H9 (cell line): ENCODE measurements at regions not wholly inside any gene's neighbourhood (a gene's known extent, or its start where the extent isn't known, plus 50 kb on each side); places are given as distances from the start of the nearest gene placed in this dataset.

Source experiments
- DNase-seq: peaks from one replicate; pipeline ENCODE4 v3.0.0-alpha.2; 2017
- H2AFZ ChIP-seq: one replicate; pipeline ENCODE4 v1.6.1; 2013; ENCODE audit warnings: mild to moderate bottlenecking, low read length, control low read depth, moderate library complexity
- H2AK5ac ChIP-seq: 2 replicates; pipeline ENCODE4 v1.6.1; 2013; ENCODE audit warnings: low read length, control low read depth, mixed read lengths; ENCODE audit not compliant: insufficient read length
- H2BK120ac ChIP-seq: one replicate; pipeline ENCODE4 v1.6.1; 2013; ENCODE audit warnings: low read depth, mild to moderate bottlenecking, low read length, control low read depth, inconsistent platforms; ENCODE audit not compliant: poor library complexity, severe bottlenecking
- H2BK12ac ChIP-seq: 2 replicates; pipeline ENCODE4 v1.6.1; 2013; ENCODE audit warnings: low read length, control low read depth, mixed read lengths, low read depth; ENCODE audit not compliant: insufficient read length
- H2BK15ac ChIP-seq: 2 replicates; pipeline ENCODE4 v1.6.1; 2013; ENCODE audit warnings: low read depth, low read length, control low read depth
- H2BK20ac ChIP-seq: one replicate; pipeline ENCODE4 v1.6.1; 2013; ENCODE audit warnings: low read depth, mild to moderate bottlenecking, low read length, control low read depth, inconsistent platforms; ENCODE audit not compliant: poor library complexity, severe bottlenecking
- H2BK5ac ChIP-seq: 2 replicates; pipeline ENCODE4 v1.6.1; 2013; ENCODE audit warnings: low read length, control low read depth, mixed read lengths; ENCODE audit not compliant: insufficient read length
- H3K14ac ChIP-seq: 2 replicates; pipeline ENCODE4 v1.6.1; 2013; ENCODE audit warnings: low read length, control low read depth; ENCODE audit not compliant: insufficient read depth
- H3K18ac ChIP-seq: 2 replicates; pipeline ENCODE4 v1.6.1; 2013; ENCODE audit warnings: low read depth, mild to moderate bottlenecking, mixed read lengths, low read length, control low read depth; ENCODE audit not compliant: insufficient read length
- H3K23ac ChIP-seq: 2 replicates; pipeline ENCODE4 v1.6.1; 2013; ENCODE audit warnings: low read length, control low read depth, mixed read lengths, low read depth; ENCODE audit not compliant: insufficient read length
- H3K23me2 ChIP-seq: 2 replicates; pipeline ENCODE4 v1.6.1; 2013; ENCODE audit warnings: low read depth, mild to moderate bottlenecking, mixed read lengths, low read length, control low read depth; ENCODE audit not compliant: insufficient read length, poor library complexity, severe bottlenecking
- H3K27ac ChIP-seq: 2 replicates; pipeline ENCODE4 v1.5.1; 2013; ENCODE audit warnings: low read length, control low read depth, mixed read lengths, low read depth; ENCODE audit not compliant: insufficient read length
- H3K27me3 ChIP-seq: 2 replicates; pipeline ENCODE4 v1.6.1; 2013; ENCODE audit warnings: low read length, control low read depth, inconsistent platforms; ENCODE audit not compliant: insufficient read depth
- H3K4ac ChIP-seq: 2 replicates; pipeline ENCODE4 v1.6.1; 2013; ENCODE audit warnings: low read depth, mild to moderate bottlenecking, control low read depth, inconsistent platforms, low read length, moderate library complexity
- H3K4me1 ChIP-seq: 2 replicates; pipeline ENCODE4 v1.6.1; 2013; ENCODE audit warnings: low read length, control low read depth, inconsistent platforms; ENCODE audit not compliant: insufficient read depth
- H3K4me2 ChIP-seq: 2 replicates; pipeline ENCODE4 v1.6.1; 2013; ENCODE audit warnings: low read length, control low read depth, mixed read lengths; ENCODE audit not compliant: insufficient read length, insufficient read depth
- H3K56ac ChIP-seq: 2 replicates; pipeline ENCODE4 v1.6.1; 2013; ENCODE audit warnings: low read depth, mild to moderate bottlenecking, mixed read lengths, low read length, control low read depth; ENCODE audit not compliant: insufficient read length
- H3K79me1 ChIP-seq: 2 replicates; pipeline ENCODE4 v1.6.1; 2013; ENCODE audit warnings: low read depth, mild to moderate bottlenecking, moderate library complexity, low read length, control low read depth, inconsistent platforms; ENCODE audit not compliant: insufficient read depth, poor library complexity, severe bottlenecking
- H3K79me2 ChIP-seq: 2 replicates; pipeline ENCODE4 v1.6.1; 2013; ENCODE audit warnings: low read length, control low read depth, inconsistent platforms; ENCODE audit not compliant: insufficient read depth
- H3K9ac ChIP-seq: 2 replicates; pipeline ENCODE4 v1.6.1; 2013; ENCODE audit warnings: low read length, control low read depth, mixed read lengths; ENCODE audit not compliant: insufficient read length; ENCODE audit errors: extremely low read depth
- H3K9me3 ChIP-seq: one replicate; pipeline ENCODE4 v1.6.1; 2013; ENCODE audit warnings: low read depth, low read length, inconsistent platforms; ENCODE audit not compliant: control insufficient read depth
- H3T11ph ChIP-seq: one replicate; pipeline ENCODE4 v1.6.1; 2013; ENCODE audit warnings: mild to moderate bottlenecking, low read length, control low read depth, inconsistent platforms
- H4K20me1 ChIP-seq: one replicate; pipeline ENCODE4 v1.6.1; 2013; ENCODE audit not compliant: control insufficient read depth, insufficient read length, insufficient read depth
- H4K5ac ChIP-seq: 2 replicates; pipeline ENCODE4 v1.6.1; 2013; ENCODE audit warnings: low read depth, mild to moderate bottlenecking, mixed read lengths, low read length, control low read depth; ENCODE audit not compliant: insufficient read length
- H4K8ac ChIP-seq: replicated peaks from 2 replicates; pipeline ENCODE4 v1.6.1; 2013; ENCODE audit warnings: low read length, control low read depth, mixed read lengths, low read depth; ENCODE audit not compliant: insufficient read length
- H4K91ac ChIP-seq: 2 replicates; pipeline ENCODE4 v1.6.1; 2013; ENCODE audit warnings: low read depth, mild to moderate bottlenecking, moderate library complexity, mixed read lengths, low read length, control low read depth; ENCODE audit not compliant: insufficient read length
- H3K27ac Mint-ChIP-seq, 3 experiments: 2 replicates in 2 of 3; 3 replicates in 1 of 3; pipeline ENCODE4 v1.8.0; 2020 to 2021; ENCODE audit warnings: mixed read lengths in 3 of 3, mild to moderate bottlenecking in 1 of 3, moderate library complexity in 1 of 3
- H3K27me3 Mint-ChIP-seq: 2 replicates; pipeline ENCODE4 v1.8.0; 2021; ENCODE audit warnings: low read depth, mild to moderate bottlenecking, moderate library complexity, mixed read lengths
- H3K36me3 Mint-ChIP-seq, 3 experiments: 2 replicates in 2 of 3; 3 replicates in 1 of 3; pipeline ENCODE4 v1.8.0; 2020 to 2021; ENCODE audit warnings: low read depth in 3 of 3, mixed read lengths in 3 of 3; ENCODE audit not compliant: insufficient read depth in 1 of 3
- H3K4me1 Mint-ChIP-seq, 2 experiments: 2 replicates each; pipeline ENCODE4 v1.8.0; 2020; ENCODE audit warnings: mixed read lengths in 2 of 2
- H3K4me3 Mint-ChIP-seq, 2 experiments: 2 replicates in 1 of 2; 3 replicates in 1 of 2; pipeline ENCODE4 v1.8.0; 2020 to 2021; ENCODE audit warnings: mild to moderate bottlenecking in 2 of 2, mixed read lengths in 2 of 2, moderate library complexity in 1 of 2
- H3K9me3 Mint-ChIP-seq, 2 experiments: 2 replicates in 1 of 2; 3 replicates in 1 of 2; pipeline ENCODE4 v1.8.0; 2020; ENCODE audit warnings: mild to moderate bottlenecking in 2 of 2, mixed read lengths in 2 of 2, moderate library complexity in 1 of 2
- WGBS: extraction: QIAGEN DNeasy Blood & Tissue Kit; methylation state at CpG from one replicate; pipeline ENCODE4 v1.1.7; 2013; ENCODE audit warnings: missing lambda C conversion rate, low lambda C conversion rate, mixed read lengths; ENCODE audit not compliant: insufficient read length; ENCODE audit errors: extremely low coverage; 5-methylcytosine and 5-hydroxymethylcytosine counted together
- TF ChIP-seq, protein P1 (sequence below): fragments of 200-600 bp; sonication (generic); conservative IDR thresholded peaks from 3 replicates; pipeline ENCODE4 v1.8.0; 2021; ENCODE audit warnings: antibody characterized with exemption, mild to moderate bottlenecking

GRCh38 chr1:21369905-21370304, 70.0 kb upstream of the NBPF3 start:
- H3K4me2 ChIP-seq: no peak overlapping the region
- no peaks in the 10 kb centered on the region for H3K79me1 ChIP-seq
- H3K4me3 Mint-ChIP-seq: no peak overlapping the region
- no peak overlapping the region for H3T11ph ChIP-seq
- 0 out of 4 replicates have a peak, but pooled peaks cover 2 to 3% of the 10 kb centered on the region in 2 experiments for H3K4me1 Mint-ChIP-seq
- H3K79me2 ChIP-seq: no peaks in the 10 kb centered on the region
- no peaks in the 10 kb centered on the region for H3K27me3 Mint-ChIP-seq
- H2AK5ac ChIP-seq: no peak overlapping the region
- no peak overlapping the region for H2BK5ac ChIP-seq
- H3K18ac ChIP-seq: no peak overlapping the region
- no peaks in the 10 kb centered on the region; a peak in 1 of 5 replicates for H3K9me3 Mint-ChIP-seq
- no peak overlapping the region for H2BK12ac ChIP-seq
- no peaks in the 10 kb centered on the region for H3K9me3 ChIP-seq
- H3K36me3 Mint-ChIP-seq: no peaks in the 10 kb centered on the region
- no peak overlapping the region for H2BK120ac ChIP-seq
- H2BK20ac ChIP-seq: no peak overlapping the region
- H4K5ac ChIP-seq: no peak overlapping the region
- WGBS: no CpG with 5 or more reads among the region's 4 CpGs
- DNase-seq: no peak
- H3K4me1 ChIP-seq: no peaks in the 10 kb centered on the region
- no peak overlapping the region for H3K23ac ChIP-seq
- no peaks in the 10 kb centered on the region for H4K20me1 ChIP-seq
- H3K56ac ChIP-seq: no peak overlapping the region
- no peaks in the 10 kb centered on the region for H3K23me2 ChIP-seq
- no peak overlapping the region for H3K9ac ChIP-seq
- no peak overlapping the region for H3K14ac ChIP-seq
- H4K91ac ChIP-seq: no peak overlapping the region
- no peak overlapping the region for H2AFZ ChIP-seq
- no peak overlapping the region for H3K27ac Mint-ChIP-seq
- H2BK15ac ChIP-seq: no peak overlapping the region
- no peak overlapping the region for H3K4ac ChIP-seq
- TF ChIP-seq, protein P1, sequence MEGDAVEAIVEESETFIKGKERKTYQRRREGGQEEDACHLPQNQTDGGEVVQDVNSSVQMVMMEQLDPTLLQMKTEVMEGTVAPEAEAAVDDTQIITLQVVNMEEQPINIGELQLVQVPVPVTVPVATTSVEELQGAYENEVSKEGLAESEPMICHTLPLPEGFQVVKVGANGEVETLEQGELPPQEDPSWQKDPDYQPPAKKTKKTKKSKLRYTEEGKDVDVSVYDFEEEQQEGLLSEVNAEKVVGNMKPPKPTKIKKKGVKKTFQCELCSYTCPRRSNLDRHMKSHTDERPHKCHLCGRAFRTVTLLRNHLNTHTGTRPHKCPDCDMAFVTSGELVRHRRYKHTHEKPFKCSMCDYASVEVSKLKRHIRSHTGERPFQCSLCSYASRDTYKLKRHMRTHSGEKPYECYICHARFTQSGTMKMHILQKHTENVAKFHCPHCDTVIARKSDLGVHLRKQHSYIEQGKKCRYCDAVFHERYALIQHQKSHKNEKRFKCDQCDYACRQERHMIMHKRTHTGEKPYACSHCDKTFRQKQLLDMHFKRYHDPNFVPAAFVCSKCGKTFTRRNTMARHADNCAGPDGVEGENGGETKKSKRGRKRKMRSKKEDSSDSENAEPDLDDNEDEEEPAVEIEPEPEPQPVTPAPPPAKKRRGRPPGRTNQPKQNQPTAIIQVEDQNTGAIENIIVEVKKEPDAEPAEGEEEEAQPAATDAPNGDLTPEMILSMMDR: no peak
- no peak overlapping the region for H4K8ac ChIP-seq
- no peaks in the 10 kb centered on the region for H3K27me3 ChIP-seq
- no peak overlapping the region for H3K27ac ChIP-seq
